HCT116 (cell line): ENCODE measurements at regions not wholly inside any gene's neighbourhood (a gene's known extent, or its start where the extent isn't known, plus 50 kb on each side); places are given as distances from the start of the nearest gene placed in this dataset.

Experiments used
- EGR1 ChIP-seq: IDR thresholded peaks from 2 replicates; pipeline ENCODE4 v1.6.1; 2012; ENCODE audit warnings: low read depth
- EZH2 ChIP-seq: fragments of 200-600 bp; sonication (generic); IDR thresholded peaks from 2 replicates; pipeline ENCODE4 v1.6.1; 2017; ENCODE audit warnings: antibody characterized with exemption, mixed run types
- TF ChIP-seq, protein P1 (sequence below), 3 experiments: fragments of 200-600 bp in 1 of 3; sonication (generic) in 1 of 3; IDR thresholded peaks in 2 of 3; conservative IDR thresholded peaks in 1 of 3; 2 replicates each; pipeline ENCODE4 v1.5.1; 2012 to 2017; ENCODE audit warnings: low read depth in 2 of 3, low read length in 2 of 3, antibody characterized with exemption in 1 of 3, borderline replicate concordance in 1 of 3, control low read depth in 1 of 3, mild to moderate bottlenecking in 1 of 3, mixed read lengths in 1 of 3, mixed run types in 1 of 3, moderate library complexity in 1 of 3; ENCODE audit not compliant: insufficient read depth in 1 of 3
- TF ChIP-seq, protein P2 (sequence below): IDR thresholded peaks from 2 replicates; pipeline ENCODE4 v1.6.1; 2012; ENCODE audit warnings: low read depth

GRCh38 chr1:96634883-96635282 is 86.7 kb upstream of the PTBP2 start:
- TF ChIP-seq, protein P1, sequence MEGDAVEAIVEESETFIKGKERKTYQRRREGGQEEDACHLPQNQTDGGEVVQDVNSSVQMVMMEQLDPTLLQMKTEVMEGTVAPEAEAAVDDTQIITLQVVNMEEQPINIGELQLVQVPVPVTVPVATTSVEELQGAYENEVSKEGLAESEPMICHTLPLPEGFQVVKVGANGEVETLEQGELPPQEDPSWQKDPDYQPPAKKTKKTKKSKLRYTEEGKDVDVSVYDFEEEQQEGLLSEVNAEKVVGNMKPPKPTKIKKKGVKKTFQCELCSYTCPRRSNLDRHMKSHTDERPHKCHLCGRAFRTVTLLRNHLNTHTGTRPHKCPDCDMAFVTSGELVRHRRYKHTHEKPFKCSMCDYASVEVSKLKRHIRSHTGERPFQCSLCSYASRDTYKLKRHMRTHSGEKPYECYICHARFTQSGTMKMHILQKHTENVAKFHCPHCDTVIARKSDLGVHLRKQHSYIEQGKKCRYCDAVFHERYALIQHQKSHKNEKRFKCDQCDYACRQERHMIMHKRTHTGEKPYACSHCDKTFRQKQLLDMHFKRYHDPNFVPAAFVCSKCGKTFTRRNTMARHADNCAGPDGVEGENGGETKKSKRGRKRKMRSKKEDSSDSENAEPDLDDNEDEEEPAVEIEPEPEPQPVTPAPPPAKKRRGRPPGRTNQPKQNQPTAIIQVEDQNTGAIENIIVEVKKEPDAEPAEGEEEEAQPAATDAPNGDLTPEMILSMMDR (IDR thresholded peaks at IDR 0.05 in 2 of 3, conservative IDR thresholded peaks at IDR 0.05 in 1 of 3; ENCODE audit: borderline replicate concordance in 1 of 3, insufficient read depth in 1 of 3, low read depth in 2 of 3, low read length in 2 of 3), result no peak
- TF ChIP-seq EZH2 (no peak), EGR1 (no peak)
- TF ChIP-seq, protein P2, sequence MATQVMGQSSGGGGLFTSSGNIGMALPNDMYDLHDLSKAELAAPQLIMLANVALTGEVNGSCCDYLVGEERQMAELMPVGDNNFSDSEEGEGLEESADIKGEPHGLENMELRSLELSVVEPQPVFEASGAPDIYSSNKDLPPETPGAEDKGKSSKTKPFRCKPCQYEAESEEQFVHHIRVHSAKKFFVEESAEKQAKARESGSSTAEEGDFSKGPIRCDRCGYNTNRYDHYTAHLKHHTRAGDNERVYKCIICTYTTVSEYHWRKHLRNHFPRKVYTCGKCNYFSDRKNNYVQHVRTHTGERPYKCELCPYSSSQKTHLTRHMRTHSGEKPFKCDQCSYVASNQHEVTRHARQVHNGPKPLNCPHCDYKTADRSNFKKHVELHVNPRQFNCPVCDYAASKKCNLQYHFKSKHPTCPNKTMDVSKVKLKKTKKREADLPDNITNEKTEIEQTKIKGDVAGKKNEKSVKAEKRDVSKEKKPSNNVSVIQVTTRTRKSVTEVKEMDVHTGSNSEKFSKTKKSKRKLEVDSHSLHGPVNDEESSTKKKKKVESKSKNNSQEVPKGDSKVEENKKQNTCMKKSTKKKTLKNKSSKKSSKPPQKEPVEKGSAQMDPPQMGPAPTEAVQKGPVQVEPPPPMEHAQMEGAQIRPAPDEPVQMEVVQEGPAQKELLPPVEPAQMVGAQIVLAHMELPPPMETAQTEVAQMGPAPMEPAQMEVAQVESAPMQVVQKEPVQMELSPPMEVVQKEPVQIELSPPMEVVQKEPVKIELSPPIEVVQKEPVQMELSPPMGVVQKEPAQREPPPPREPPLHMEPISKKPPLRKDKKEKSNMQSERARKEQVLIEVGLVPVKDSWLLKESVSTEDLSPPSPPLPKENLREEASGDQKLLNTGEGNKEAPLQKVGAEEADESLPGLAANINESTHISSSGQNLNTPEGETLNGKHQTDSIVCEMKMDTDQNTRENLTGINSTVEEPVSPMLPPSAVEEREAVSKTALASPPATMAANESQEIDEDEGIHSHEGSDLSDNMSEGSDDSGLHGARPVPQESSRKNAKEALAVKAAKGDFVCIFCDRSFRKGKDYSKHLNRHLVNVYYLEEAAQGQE, result no peak
